ENCODE measurements at regions not wholly inside any gene's neighbourhood (a gene's known extent, or its start where the extent isn't known, plus 50 kb on each side); places are given as distances from the start of the nearest gene placed in this dataset.

DNA sequence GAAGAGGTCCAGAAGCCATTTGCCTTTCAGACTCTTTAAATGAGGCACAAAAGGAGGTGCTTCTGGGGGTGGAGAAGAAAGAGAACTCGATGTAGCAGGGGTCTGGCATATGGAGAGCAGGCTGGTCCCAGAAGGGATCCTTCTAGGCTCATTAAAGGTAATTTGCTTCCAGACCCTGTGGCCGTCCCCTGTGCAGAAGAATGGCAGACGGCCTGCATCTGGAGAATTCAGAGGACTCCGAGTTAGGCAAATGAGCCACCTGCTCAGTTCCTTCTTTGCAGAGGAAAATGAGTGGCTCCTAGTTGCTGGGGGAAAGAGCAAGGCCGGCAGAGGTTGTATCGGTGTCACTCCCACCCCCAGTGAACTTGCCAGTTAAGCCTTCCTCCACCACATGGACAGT is 73.8 kb upstream of the FAM180A start:
- H3K9me3 ChIP-seq (ENCODE audit: insufficient read depth, low read depth, low read length): no peaks in the 10 kb centered on the region
- no peak overlapping the region for H3K4me2 ChIP-seq (ENCODE audit: low read depth, low read length, poor library complexity, severe bottlenecking)
- no peaks in the 10 kb centered on the region for H3K27me3 ChIP-seq (ENCODE audit: insufficient read depth, low read length, poor library complexity, severe bottlenecking)
- no peaks in the 10 kb centered on the region for H3K36me3 ChIP-seq (ENCODE audit: insufficient read depth, low read length)
- no peaks in the 10 kb centered on the region for H3F3A ChIP-seq (ENCODE audit: low read depth)
- no peak overlapping the region for H3K4me3 ChIP-seq (ENCODE audit: low read length, poor library complexity, severe bottlenecking)
- no peaks in the 10 kb centered on the region for H4K20me1 ChIP-seq (ENCODE audit: insufficient read depth, low read length, poor library complexity, severe bottlenecking)
- no peak for TF ChIP-seq EZH2phosphoT487 (IDR thresholded peaks at IDR 0.05; ENCODE audit: borderline replicate concordance)
- TF ChIP-seq, protein P1, sequence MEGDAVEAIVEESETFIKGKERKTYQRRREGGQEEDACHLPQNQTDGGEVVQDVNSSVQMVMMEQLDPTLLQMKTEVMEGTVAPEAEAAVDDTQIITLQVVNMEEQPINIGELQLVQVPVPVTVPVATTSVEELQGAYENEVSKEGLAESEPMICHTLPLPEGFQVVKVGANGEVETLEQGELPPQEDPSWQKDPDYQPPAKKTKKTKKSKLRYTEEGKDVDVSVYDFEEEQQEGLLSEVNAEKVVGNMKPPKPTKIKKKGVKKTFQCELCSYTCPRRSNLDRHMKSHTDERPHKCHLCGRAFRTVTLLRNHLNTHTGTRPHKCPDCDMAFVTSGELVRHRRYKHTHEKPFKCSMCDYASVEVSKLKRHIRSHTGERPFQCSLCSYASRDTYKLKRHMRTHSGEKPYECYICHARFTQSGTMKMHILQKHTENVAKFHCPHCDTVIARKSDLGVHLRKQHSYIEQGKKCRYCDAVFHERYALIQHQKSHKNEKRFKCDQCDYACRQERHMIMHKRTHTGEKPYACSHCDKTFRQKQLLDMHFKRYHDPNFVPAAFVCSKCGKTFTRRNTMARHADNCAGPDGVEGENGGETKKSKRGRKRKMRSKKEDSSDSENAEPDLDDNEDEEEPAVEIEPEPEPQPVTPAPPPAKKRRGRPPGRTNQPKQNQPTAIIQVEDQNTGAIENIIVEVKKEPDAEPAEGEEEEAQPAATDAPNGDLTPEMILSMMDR (conservative IDR thresholded peaks at IDR 0.05; ENCODE audit: low read length): no peak
- no peaks in the 10 kb centered on the region for H3K4me1 ChIP-seq (ENCODE audit: insufficient read depth, low read length, poor library complexity, severe bottlenecking)
- no peaks in the 10 kb centered on the region for H3K9me2 ChIP-seq (replicated peaks; ENCODE audit: low read depth, low read length)
- H3K79me2 ChIP-seq (ENCODE audit: insufficient read depth, low read length): no peaks in the 10 kb centered on the region
- no peak overlapping the region for H2AFZ ChIP-seq (ENCODE audit: low read length)
- no peak overlapping the region for H3K9ac ChIP-seq (ENCODE audit: low read depth, low read length, poor library complexity, severe bottlenecking)

DNA sequence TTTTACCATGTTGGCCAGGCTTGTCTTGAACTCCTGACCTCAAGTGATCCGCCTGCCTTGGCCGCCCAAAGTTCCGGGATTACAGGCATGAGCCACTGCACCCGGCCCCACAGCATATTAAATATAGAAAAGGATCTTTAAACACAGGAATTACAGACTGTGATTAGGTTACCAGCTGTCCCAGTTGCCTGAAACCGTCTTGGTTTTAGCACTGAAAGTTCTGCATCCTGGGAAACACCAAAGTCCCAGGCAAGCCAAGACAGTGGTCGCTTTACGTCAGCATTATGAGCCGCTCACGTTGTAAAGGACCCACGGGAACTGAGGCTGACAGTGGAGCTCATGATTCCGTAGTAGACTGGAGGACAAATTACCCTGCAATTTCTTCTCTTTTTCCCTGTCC is 69.0 kb upstream of the FAM180A start:
- Histone ChIP-seq H3K9me3 (ENCODE audit: insufficient read depth, low read depth, low read length) (no peaks in the 10 kb centered on the region), H3K9me2 (replicated peaks; ENCODE audit: low read depth, low read length) (no peaks in the 10 kb centered on the region), H3K27me3 (ENCODE audit: insufficient read depth, low read length, poor library complexity, severe bottlenecking) (no peaks in the 10 kb centered on the region), H3K4me3 (ENCODE audit: low read length, poor library complexity, severe bottlenecking) (no peak overlapping the region), H3K9ac (ENCODE audit: low read depth, low read length, poor library complexity, severe bottlenecking) (no peak overlapping the region), H3K36me3 (ENCODE audit: insufficient read depth, low read length) (no peaks in the 10 kb centered on the region), H3K79me2 (ENCODE audit: insufficient read depth, low read length) (no peaks in the 10 kb centered on the region), H3F3A (ENCODE audit: low read depth) (no peaks in the 10 kb centered on the region), H3K4me2 (ENCODE audit: low read depth, low read length, poor library complexity, severe bottlenecking) (no peak overlapping the region), H3K4me1 (ENCODE audit: insufficient read depth, low read length, poor library complexity, severe bottlenecking) (no peaks in the 10 kb centered on the region), H2AFZ (ENCODE audit: low read length) (no peak overlapping the region), H4K20me1 (ENCODE audit: insufficient read depth, low read length, poor library complexity, severe bottlenecking) (no peaks in the 10 kb centered on the region)
- TF ChIP-seq, protein P1 (conservative IDR thresholded peaks at IDR 0.05; ENCODE audit: low read length): no peak
- no peak for TF ChIP-seq EZH2phosphoT487 (IDR thresholded peaks at IDR 0.05; ENCODE audit: borderline replicate concordance)

GRCh38 chr7:135815033-135815432 is 66.4 kb upstream of the FAM180A start:
- Histone ChIP-seq H3K27me3 (ENCODE audit: insufficient read depth, low read length, poor library complexity, severe bottlenecking) (no peaks in the 10 kb centered on the region), H3K4me2 (ENCODE audit: low read depth, low read length, poor library complexity, severe bottlenecking) (no peak overlapping the region), H2AFZ (ENCODE audit: low read length) (no peak overlapping the region), H3K4me1 (ENCODE audit: insufficient read depth, low read length, poor library complexity, severe bottlenecking) (no peaks in the 10 kb centered on the region), H3K9me3 (ENCODE audit: insufficient read depth, low read depth, low read length) (no peaks in the 10 kb centered on the region), H3K9ac (ENCODE audit: low read depth, low read length, poor library complexity, severe bottlenecking) (no peak overlapping the region), H3K79me2 (ENCODE audit: insufficient read depth, low read length) (no peaks in the 10 kb centered on the region), H3K9me2 (replicated peaks; ENCODE audit: low read depth, low read length) (no peaks in the 10 kb centered on the region), H3K36me3 (ENCODE audit: insufficient read depth, low read length) (no peaks in the 10 kb centered on the region), H4K20me1 (ENCODE audit: insufficient read depth, low read length, poor library complexity, severe bottlenecking) (no peaks in the 10 kb centered on the region), H3K4me3 (ENCODE audit: low read length, poor library complexity, severe bottlenecking) (no peak overlapping the region), H3F3A (ENCODE audit: low read depth) (no peaks in the 10 kb centered on the region)
- TF ChIP-seq EZH2phosphoT487 (IDR thresholded peaks at IDR 0.05; ENCODE audit: borderline replicate concordance): no peak
- TF ChIP-seq, protein P1 (conservative IDR thresholded peaks at IDR 0.05; ENCODE audit: low read length): no peak
